HCEC 1CT (cell line): ENCODE measurements at regions not wholly inside any gene's neighbourhood (a gene's known extent, or its start where the extent isn't known, plus 50 kb on each side); places are given as distances from the start of the nearest gene placed in this dataset.

Source experiments
- DNase-seq: peaks from one replicate; pipeline ENCODE4 v3.0.0-alpha.2; 2017

DNA sequence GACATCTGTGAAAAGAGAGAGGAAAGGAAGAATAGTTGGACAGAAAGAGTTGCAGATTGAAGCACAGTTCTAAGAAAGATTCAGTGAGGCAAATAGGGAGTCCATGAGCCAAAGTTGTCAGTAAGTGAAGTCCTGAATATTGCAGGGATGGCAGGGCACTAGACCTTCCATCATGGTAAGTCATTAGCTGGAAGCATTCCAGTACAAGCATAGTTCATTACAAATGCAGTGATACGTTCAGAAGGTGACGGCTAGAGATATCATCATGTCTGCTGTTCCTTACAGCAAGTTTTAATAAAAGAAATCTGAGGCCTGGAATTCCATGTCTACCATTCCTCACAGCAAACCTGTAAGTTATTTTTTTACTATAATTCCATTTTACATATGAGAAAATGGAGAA, 720.1 kb downstream of the GBE1 start:
- no peak for DNase-seq

DNA sequence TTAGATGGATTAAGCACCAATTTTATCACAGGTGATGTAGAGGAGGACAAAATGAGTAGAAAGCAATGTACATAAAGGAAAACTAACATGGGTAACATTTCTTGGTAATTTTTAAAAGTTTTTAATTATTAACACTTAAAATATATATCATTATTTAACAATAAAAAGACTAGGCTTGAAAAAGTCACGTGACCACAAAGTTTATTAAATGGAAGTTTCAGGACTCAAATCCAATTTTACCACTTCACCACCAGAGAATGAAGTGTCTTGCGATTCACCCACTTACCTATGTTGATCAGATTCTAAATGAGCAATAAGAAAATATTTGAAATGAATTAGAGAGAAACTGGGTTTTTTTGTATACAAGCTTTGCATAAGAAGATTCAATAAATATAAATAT, 721.3 kb downstream of the GBE1 start:
- no peak for DNase-seq

DNA sequence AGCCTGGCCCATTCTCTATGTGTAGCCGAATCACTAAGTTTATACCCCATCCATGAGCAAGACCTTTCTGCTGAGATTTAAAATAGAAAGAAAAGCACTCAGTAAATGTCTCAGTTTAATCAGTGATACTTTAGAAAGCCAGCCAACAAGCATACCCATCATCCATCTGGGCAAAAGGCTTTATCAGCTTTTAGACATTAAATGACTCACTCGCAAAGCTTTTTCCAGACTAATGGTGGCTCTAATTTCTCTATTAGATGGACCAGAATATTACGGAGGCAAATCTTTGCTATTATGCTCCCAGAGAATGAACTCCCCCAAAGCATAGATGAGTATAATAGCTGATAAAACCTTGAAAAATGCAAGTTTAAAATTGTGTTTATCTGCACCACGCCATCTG, 727.8 kb downstream of the GBE1 start:
- no peak for DNase-seq

DNA sequence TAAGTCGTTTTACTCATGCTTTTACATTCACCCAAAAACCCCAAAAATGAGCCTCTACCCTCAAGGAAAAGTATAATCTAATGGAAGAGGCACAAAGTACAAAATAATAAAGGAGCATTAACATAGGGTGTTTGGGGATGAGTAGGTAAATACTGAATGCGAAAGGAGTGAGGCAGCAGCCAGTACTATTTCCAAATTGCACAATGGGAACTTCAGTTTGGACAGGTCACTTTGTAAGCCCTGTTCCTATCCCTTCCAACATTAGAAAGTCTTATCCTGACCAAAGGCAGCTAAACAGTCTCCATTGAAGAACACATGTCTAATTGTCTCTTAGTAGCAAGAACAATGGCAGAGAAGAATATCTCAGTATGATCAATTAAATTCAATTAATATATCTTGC, 728.3 kb downstream of the GBE1 start:
- no peak for DNase-seq

DNA sequence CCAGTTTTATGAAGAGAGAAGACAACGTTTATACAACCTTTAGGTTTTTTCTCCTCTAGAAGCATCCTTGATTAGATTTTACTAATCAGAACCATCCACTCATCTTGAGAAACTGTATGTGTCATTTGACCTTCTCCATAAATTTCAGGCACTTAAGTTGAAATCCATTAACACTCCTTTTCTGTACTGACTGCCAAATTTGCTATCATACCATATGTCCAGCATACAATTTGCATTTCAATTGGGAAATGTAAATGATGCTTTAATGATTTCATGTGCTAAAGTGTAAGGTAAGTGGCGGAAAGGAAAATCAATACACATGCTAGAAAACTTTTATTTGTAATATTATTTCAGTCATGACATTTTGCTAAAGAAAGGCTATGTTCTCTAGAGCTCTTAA, 731.6 kb downstream of the GBE1 start:
- no peak for DNase-seq

DNA sequence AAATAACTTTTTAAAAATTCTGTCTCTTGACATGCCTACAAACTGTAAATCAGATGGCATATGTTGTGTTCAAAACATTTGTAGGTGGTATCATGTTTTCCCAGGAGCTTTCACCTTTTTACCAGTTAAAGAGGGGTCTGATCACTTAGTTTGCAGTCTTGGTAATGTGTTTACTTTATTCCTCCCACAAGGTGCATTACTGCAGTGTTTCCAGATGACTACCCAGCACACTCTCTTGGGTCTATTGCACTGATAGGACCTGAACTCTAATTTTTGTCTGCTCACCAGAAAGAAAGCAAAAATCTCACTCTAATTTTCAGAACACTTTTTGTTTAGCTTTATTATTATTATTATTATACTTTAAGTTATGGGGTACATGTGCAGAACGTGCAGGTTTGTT, 734.1 kb downstream of the GBE1 start:
- DNase-seq, result no peak

DNA sequence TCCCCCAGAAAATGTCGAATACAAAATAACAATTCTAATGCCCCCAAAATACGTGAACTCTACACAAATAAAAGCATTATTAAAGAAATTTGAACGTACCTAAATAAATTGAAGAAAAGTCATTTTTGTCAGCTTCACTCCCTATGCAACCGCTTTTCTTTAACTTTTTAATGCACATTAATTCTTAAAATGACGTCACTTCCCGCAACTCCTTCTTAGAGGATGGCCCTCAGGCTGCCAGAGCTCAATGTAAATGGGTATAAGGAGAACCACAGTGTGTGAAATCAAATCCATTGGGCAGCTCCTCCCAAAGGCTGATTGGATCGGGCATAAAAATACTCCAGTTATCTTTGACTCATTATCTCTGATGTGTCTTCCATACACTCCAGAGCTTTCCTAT, 736.9 kb downstream of the GBE1 start:
- no peak for DNase-seq

DNA sequence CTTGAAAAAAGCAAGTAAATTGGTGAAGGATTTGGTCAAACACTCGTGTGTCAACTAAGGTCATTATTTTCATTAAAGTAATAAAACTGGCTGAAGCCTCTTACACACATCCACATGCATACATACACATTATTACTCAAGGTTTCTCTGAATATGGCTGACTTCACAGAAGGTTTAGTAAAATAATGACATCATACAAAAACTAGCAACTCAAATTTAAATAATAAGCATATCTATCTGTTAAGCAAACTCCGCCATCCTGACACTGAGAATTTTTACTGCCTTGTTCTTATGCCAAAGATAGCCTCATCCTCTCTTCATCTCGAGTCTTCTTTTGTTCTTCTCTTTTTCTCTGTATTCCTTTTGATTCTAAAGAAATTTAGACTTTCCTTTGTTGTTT, 739.1 kb downstream of the GBE1 start:
- no peak for DNase-seq

DNA sequence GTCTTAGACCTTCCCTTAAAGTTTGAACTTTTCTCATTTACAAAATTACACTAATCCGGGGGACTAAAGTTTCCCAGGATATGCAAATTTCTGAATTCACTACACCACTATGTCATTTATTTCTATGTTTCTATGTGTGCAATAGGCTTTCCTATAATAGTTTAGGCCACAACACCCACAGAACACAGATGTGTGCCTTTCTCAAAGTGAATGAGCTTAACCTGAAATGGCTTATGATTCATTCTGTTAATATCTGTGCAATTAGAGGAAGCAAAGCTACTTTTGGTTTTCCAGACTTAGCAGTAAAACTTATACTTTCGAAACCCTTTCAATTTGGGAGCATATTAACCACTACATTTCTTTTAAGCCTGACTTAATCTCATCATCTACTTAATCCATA, 748.1 kb downstream of the GBE1 start:
- no peak for DNase-seq

DNA sequence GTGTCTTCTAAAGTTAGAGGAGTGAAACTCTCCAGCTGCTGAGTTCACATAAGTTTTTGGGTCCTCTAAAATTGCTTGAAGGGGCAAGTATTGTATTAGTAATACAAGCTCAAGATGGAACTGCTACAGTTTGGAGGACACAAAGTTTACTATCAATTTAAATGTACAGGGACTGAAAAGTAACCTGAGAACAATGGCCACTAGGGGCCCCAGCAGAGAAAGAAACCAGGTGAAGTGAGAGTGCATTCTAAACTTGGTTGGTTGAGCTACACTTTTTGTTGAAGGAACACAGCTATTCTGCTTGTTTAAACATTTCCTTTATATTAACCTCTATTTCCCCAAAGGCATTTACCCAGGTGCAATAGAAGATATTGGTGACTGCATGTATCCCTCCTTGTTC, 755.5 kb downstream of the GBE1 start:
- DNase-seq, result no peak

DNA sequence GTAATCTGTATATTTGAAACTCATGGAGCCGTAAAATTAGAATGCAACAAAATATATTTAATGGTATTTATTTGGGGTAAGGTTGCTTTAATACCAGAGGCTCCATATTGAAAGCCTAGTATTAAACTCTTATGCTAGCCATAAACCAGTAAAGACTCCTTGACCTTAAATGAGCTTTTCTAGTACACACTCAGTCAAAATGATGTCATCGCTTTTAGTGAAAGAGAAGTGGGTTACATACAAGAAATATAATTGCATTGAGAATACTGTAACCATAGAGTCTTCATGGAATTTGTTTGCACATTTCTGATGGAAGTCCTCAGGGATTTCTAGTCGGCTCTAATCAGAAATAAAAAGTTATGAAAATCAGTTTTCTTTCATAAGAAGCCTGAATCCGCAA, 757.6 kb downstream of the GBE1 start:
- no peak for DNase-seq

DNA sequence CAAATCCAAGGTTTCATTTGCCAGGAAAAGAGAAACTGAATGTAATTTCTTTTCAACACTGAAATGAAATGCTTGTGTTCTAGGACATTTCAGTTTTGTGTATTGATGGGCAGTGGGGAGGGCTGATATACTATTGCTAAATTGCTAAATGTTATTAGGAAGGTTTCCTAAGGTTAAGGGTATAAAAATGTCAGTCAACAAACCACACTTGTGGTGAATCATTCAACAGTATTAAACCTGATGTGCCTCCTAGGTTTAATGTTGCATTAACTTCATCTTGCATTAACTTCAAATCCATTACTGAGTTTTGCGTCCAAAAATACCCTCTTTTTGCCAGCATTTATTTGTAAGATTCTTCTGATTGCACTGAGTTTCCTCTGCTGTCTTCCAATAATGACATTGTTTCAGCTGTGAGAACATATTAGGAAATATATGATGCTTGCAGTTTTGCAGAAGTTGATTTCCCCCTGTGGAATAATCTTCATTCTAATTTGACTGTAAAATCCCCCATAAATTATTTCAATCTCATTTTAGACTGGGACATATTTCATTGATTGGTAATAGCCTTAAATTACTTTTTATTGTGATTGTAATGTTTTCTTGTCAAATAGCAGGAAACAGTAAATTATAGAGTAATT, 758.3 kb downstream of the GBE1 start:
- DNase-seq, result no peak

DNA sequence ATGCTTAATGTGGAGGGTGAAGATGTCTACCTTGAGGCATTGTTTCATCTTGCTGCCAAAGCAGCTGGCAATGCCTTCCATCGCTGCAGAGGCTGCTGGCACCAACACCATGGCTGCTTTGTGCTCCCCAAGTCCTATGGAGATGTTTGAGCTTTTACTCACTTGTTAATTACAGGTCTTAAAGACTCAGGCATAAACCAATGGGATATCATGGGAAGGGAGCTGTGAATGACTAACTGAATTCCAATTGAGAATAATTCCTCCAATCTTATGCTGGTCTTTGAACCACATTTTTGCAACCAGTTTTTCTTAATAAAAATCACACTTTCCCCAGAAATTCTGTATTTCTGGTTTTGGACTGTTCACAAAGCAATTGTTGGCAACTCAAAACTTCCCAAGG, 762.0 kb downstream of the GBE1 start:
- no peak for DNase-seq

DNA sequence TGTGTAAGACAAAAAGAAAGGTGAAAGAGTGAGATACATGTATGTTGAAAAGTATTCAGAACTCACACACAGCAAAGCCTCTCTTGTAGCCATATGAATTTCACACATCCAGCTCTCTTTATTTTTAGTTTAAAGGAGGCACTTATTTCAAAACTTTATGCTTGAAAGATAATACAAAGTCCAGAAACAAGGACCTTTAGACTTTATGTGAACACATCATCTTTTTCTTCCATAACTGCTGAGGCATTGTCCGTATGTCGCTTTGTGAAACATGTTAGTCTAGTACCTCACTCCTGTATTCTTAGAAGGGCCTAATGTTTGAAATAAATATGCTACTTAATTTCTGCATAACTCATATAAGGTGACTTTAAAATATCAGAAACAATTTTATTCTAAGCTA, 763.4 kb downstream of the GBE1 start:
- no peak for DNase-seq

DNA sequence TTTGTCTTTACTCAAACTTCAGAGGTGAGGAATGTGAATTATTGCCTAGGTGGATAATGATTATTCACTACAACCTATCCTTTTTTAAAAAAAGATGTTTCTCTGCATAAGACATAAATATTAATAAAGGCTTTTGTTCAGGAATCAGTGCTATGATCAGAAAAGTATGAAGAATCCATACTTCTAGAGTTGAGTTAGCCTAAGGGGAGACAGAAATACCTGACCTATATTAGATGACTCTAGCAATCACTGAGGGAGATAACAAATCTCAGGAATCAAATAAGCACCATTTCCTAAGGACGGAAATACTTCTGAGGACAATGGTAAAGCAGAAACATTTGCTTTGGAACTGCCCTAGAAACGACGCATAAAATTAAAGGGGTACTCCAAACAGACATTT, 763.8 kb downstream of the GBE1 start:
- no peak for DNase-seq

DNA sequence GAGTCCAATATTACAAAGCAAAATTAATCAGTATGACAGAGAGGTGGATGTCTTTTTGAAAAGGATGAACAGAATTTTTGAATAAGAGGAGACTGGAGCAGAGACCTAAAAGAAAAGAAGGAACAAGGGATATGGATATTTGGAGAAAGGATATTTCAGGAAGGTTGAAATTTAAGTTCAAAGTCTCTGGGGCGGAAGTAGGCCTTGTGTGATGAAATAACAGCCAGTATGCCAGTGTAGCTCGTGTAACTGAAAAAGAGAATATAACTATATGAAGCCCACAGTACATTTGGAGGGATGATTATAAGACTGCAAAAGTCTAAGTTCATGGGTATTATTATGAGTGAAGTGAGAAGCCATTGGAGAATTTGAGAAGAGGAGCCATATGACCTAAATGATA, 766.7 kb downstream of the GBE1 start:
- DNase-seq, result no peak

DNA sequence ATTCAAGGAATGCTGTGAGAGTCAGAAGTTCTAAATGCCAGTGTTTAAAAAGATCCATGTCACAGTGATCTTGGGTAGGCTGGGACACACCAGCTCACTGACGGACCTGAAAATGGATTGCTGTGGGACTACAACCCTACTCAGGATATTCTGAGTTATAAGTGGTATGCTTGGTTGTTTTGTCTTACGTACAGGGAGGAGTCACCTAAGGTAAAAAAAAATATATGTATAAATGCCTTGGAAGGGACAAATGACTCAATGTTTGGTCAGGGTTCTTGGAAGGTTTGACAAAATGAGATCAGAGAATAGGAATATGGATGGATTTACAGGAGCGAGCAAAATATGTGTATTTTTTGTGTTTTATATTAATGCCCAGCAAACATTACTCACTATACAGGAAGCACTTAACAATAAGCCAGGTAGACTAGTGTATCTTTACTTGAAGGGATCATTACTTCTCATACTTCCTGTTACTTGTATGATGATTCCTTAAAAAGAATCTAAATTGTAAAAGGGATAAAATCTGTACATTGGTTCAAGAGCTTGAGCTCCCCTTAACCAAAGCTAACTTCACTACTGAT, 767.3 kb downstream of the GBE1 start:
- no peak for DNase-seq

DNA sequence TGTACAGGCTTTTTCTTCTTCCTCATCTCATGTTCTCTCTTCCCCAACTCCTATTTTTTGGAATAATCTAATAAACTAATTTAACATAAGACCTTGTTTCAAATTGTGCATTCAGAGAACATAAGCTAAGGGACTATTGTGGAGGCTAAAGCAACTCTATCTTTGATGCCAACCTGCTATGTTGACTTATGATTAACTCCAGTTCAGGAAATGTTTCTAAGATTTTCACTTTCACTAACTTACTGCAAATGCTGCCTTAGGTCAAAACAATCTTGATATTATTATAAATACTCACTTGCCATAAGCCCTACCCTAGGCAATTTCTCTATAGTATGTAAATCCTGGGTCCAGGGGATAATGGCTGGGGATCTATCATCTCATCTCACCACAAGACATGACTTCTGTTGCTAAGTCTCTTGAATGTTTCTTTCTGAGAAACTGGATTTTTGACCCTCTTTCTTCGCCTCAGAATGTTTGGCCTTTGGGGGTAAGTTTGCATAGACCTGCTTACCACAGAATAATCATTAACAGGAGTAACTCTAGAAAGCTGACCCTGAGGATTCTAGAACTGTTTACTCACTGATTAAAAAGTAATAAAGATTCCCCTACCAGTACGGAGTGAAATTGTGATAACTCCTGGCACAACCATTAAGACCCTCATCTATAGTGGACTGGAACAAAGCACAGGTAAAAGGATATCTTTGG, 768.1 kb downstream of the GBE1 start:
- no peak for DNase-seq

DNA sequence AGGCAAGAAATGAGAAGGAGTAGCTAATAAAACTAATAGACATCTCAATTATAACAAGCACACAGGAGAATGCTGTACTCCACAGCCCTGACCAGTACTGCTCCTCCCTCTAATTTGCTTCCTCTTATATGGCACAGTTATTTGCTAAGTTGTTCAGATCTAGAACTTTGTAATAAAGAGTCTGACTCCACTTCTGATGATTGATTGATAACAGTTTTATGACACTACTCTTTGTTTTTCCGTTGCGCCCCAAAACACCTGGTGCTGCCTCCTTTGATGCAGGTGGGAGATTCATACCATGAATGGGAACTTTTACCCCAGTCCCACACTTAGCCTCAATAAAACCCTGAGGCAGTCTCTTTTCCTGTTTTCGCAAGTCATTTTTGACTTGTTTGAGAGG, 777.7 kb downstream of the GBE1 start:
- no peak for DNase-seq

DNA sequence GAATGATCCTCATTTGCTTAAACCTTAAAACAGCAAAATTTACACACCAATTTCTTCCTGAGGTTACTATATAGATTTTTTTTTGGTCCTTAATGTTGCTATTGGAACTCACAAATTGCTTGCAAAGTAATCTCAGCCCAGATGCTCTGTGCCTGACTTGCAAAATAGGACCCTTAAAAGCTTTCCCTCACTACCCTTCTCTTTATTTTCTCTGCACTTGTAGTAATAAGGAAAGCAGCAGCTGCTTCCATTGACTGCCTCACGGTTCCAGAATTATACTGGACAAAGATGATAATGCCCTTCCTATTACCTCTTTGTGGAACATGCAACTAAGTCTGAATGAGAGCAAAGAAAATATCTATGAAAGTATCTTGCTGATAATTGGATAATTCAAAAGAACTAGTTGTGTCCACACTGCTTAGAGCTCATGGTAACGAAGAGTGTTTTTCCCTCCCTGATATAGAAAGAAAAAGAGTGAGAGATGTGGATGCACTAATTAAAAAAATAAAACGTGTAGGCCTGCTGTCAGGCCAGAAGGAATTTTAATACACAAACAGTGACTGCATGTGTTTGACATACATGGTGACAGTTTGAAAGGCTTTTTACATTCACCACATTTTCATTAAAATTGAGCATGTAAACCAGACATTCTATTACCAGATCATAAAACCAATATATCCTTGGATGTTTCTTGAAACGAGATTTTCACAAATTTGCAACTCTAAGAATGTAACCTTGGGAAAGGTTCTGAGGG, 783.1 kb downstream of the GBE1 start:
- no peak for DNase-seq

DNA sequence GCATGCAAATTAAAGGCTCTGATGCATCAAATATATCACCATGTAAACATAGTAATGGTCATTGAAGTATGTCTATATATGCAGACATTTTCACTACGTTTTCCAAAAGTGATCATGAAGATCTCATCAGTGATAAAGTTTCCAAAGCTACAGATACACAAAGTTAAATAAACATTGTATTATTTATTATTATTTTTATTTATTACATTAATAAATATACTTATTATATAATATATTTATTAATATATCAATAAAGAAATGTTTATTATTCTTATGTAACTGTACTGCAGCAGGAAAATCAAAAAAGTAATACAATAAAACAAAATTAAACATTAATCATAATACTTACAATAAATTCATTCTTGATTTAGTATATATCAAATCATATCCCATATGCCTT, 791.2 kb downstream of the GBE1 start:
- DNase-seq, result no peak

DNA sequence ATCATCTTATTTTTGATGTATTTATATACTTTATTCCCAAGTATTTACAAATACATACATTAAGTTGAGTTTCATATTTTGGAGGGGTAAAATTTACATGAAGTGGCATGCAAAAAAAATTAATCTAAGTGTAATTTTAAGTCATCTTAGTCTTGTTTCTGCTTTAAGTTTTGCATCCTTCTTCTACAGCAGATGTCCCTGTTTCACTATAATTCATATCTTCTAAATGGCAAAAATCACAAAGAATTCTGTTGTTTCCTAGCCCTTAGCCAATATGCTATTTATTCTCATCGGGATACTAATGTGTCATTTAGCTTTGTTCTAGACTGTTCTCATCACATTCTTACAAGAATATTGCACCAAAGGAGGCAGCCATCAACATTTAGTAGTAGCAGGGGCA, 831.9 kb downstream of the GBE1 start:
- DNase-seq, result no peak

DNA sequence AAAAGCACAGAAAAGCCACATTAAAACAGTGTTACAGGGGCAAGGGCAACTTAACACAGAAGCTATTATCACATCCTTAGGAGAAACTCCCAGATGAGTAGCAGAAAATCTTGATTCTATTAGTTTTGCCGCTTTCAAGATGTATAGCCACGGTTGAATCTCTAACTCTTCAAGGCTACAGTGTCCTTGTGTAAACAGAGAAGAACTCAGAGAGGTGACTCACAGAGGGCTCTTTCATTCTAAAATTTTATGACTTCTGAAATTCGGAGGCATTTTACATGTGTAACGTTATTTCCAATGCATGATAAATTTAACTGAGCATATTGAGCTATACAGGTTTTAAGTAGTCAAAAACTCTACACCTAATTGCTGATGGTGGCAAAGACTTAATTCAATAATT, 846.6 kb downstream of the GBE1 start:
- no peak for DNase-seq

DNA sequence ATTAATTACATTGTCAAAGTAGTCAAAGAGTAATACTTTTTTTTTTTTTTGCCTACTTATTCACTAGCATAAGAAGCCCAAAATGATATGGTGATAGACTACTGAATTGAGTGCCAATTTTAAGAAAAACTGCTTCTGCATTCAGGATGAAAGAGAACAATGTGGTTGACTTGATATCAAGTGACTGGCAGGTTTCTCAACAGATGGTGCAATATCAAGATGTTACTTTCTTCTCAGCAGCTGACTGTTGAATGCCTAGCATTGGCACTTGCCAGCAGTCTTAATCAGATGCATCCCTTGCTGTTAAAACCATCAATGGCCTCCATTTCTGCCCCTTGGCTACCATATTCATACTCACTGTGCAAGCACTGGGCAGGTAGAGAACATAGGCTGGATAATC, 863.2 kb downstream of the GBE1 start:
- DNase-seq, result no peak
